ENCODE measurements at regions not wholly inside any gene's neighbourhood (a gene's known extent, or its start where the extent isn't known, plus 50 kb on each side); places are given as distances from the start of the nearest gene placed in this dataset.
"Not testable (repeated sequence)": the region's sequence is repeated elsewhere in the genome, so short reads cannot be mapped to it uniquely, and the experiment has no call there.

DNA sequence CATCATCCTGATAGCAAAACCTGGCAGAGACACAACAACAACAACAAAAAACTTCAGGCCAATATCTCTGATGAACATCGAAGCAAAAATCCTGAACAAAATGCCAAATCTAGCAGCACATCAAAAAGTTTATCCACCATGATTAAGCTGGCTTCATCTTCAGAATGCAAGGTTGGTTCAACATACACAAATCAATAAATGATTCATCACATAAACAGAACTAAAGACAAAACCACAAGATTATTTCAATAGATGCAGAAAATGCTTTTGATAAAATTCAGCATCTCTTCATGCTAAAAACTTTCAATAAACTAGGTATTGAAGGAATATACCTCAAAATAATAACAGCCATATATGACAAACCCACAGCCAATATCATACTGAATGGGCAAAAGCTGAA, 109.2 kb downstream of the NR4A2 start:
- TF ChIP-seq, protein P1, sequence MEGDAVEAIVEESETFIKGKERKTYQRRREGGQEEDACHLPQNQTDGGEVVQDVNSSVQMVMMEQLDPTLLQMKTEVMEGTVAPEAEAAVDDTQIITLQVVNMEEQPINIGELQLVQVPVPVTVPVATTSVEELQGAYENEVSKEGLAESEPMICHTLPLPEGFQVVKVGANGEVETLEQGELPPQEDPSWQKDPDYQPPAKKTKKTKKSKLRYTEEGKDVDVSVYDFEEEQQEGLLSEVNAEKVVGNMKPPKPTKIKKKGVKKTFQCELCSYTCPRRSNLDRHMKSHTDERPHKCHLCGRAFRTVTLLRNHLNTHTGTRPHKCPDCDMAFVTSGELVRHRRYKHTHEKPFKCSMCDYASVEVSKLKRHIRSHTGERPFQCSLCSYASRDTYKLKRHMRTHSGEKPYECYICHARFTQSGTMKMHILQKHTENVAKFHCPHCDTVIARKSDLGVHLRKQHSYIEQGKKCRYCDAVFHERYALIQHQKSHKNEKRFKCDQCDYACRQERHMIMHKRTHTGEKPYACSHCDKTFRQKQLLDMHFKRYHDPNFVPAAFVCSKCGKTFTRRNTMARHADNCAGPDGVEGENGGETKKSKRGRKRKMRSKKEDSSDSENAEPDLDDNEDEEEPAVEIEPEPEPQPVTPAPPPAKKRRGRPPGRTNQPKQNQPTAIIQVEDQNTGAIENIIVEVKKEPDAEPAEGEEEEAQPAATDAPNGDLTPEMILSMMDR (IDR thresholded peaks at IDR 0.05; ENCODE audit: low read depth, low read length, poor library complexity, severe bottlenecking), result not testable (repeated sequence)
- not testable (repeated sequence) for TF ChIP-seq EZH2phosphoT487 (IDR thresholded peaks at IDR 0.05; ENCODE audit: borderline replicate concordance, low read length)

All from DOHH2 (cell line).